Type B pancreatic cell (in vitro differentiated cells): ENCODE measurements at regions not wholly inside any gene's neighbourhood (a gene's known extent, or its start where the extent isn't known, plus 50 kb on each side); places are given as distances from the start of the nearest gene placed in this dataset.

Experiments
- DNase-seq: peaks from one replicate; pipeline ENCODE4 v3.0.0; 2021; ENCODE audit warnings: mixed read lengths; ENCODE audit not compliant: unreplicated experiment; ENCODE audit errors: extremely low spot score
- H3K27ac Mint-ChIP-seq: 2 replicates; pipeline ENCODE4 v1.8.0; 2021; ENCODE audit warnings: mild to moderate bottlenecking, mixed read lengths
- H3K27me3 Mint-ChIP-seq: 2 replicates; pipeline ENCODE4 v1.8.0; 2021; ENCODE audit warnings: mixed read lengths
- H3K36me3 Mint-ChIP-seq: 2 replicates; pipeline ENCODE4 v1.8.0; 2021; ENCODE audit warnings: mixed read lengths
- H3K4me1 Mint-ChIP-seq: one replicate; pipeline ENCODE4 v1.8.0; 2021; ENCODE audit warnings: mixed read lengths; ENCODE audit not compliant: unreplicated experiment
- H3K4me3 Mint-ChIP-seq: 2 replicates; pipeline ENCODE4 v1.8.0; 2021; ENCODE audit warnings: mild to moderate bottlenecking, mixed read lengths
- H3K9me3 Mint-ChIP-seq: 2 replicates; pipeline ENCODE4 v1.8.0; 2021; ENCODE audit warnings: mixed read lengths
- CTCF ChIP-seq: fragments of 200-600 bp; sonication (generic); conservative IDR thresholded peaks from 2 replicates; pipeline ENCODE4 v1.5.0; 2021; ENCODE audit warnings: antibody characterized with exemption, mild to moderate bottlenecking

- Mint-ChIP-seq H3K36me3 (no peaks in the 10 kb centered on the region), H3K27me3 (no peaks in the 10 kb centered on the region), H3K4me3 (no peak overlapping the region), H3K27ac (no peak overlapping the region), H3K4me1 (peaks cover 9% of the 10 kb centered on the region), H3K9me3 (peaks cover 5% of the 10 kb centered on the region)
- TF ChIP-seq CTCF: no peak
- no peak for DNase-seq
Observed at GRCh38 chr4:166153548-166153947, 280.5 kb downstream of the TLL1 start.

- peaks cover 5% of the 10 kb centered on the region for H3K4me1 Mint-ChIP-seq
- H3K4me3 Mint-ChIP-seq: no peak overlapping the region
- TF ChIP-seq CTCF: no peak
- H3K27me3 Mint-ChIP-seq: no peaks in the 10 kb centered on the region
- no peak overlapping the region for H3K27ac Mint-ChIP-seq
- H3K9me3 Mint-ChIP-seq: no peaks in the 10 kb centered on the region
- no peaks in the 10 kb centered on the region for H3K36me3 Mint-ChIP-seq
- DNase-seq: no peak
Observed at GRCh38 chr4:166162327-166162726, 289.3 kb downstream of the TLL1 start.

- Mint-ChIP-seq H3K27ac (no peak overlapping the region), H3K36me3 (no peaks in the 10 kb centered on the region), H3K9me3 (no peaks in the 10 kb centered on the region), H3K4me3 (no peak overlapping the region), H3K27me3 (no peaks in the 10 kb centered on the region), H3K4me1 (peaks cover 5% of the 10 kb centered on the region)
- DNase-seq: no peak
- peak; percentile 88 for TF ChIP-seq CTCF
Observed at GRCh38 chr4:166165829-166166420, 292.9 kb downstream of the TLL1 start.

DNA sequence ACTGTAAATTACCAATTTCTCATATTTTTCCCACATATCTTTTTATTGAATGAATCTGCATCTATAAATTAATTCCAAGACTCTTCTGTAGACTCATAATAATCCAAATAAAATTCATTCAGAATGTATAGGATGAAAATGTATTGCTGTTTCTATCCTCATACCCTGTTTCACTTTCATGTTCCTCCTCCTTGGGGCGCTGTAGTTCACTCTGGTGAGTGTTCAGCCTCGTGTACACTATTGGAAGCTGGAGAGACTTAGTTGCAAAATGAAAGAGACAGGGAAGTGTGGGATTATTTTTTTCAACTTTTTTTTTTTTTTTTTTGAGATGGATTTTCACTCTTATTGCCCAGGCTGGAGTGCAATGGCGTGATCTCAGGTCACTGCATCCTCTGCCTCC lies 296.1 kb downstream of the TLL1 start:
- Mint-ChIP-seq H3K9me3 (no peaks in the 10 kb centered on the region), H3K36me3 (peaks cover 3% of the 10 kb centered on the region), H3K27ac (no peak overlapping the region), H3K4me3 (no peak overlapping the region), H3K4me1 (peaks cover 5% of the 10 kb centered on the region), H3K27me3 (no peaks in the 10 kb centered on the region)
- no peak for DNase-seq
- peak; percentile 56 for TF ChIP-seq CTCF

GRCh38 chr4:166172619-166173018 lies 299.6 kb downstream of the TLL1 start:
- Mint-ChIP-seq H3K4me3 (no peak overlapping the region), H3K27me3 (no peaks in the 10 kb centered on the region), H3K36me3 (peaks cover 3% of the 10 kb centered on the region), H3K9me3 (no peaks in the 10 kb centered on the region), H3K4me1 (no peaks in the 10 kb centered on the region), H3K27ac (no peak overlapping the region)
- TF ChIP-seq CTCF: no peak
- DNase-seq: no peak
